SU-DHL-6 (cell line): ENCODE measurements at regions not wholly inside any gene's neighbourhood (a gene's known extent, or its start where the extent isn't known, plus 50 kb on each side); places are given as distances from the start of the nearest gene placed in this dataset.

ENCODE experiments used
- CTCF ChIP-seq: fragments of 200-600 bp; sonication (generic); IDR thresholded peaks from one replicate; pipeline ENCODE4 v1.5.1; 2017; ENCODE audit warnings: antibody characterized with exemption, mild to moderate bottlenecking, low read length, moderate library complexity; ENCODE audit not compliant: insufficient read depth, poor library complexity, severe bottlenecking
- EZH2phosphoT487 ChIP-seq: fragments of 200-600 bp; sonication (generic), shearing (Covaris generic); conservative IDR thresholded peaks from 2 replicates; pipeline ENCODE4 v1.6.1; 2018; ENCODE audit warnings: mild to moderate bottlenecking, antibody characterized with exemption, low read length, moderate library complexity, mixed read lengths

- TF ChIP-seq CTCF (no peak), EZH2phosphoT487 (no peak)
These were observed 137.0 kb upstream of the ATP5MC3 start for GRCh38 chr2:175318542-175318941.
